Cardiac muscle cell (in vitro differentiated cells and primary cell): ENCODE measurements at regions not wholly inside any gene's neighbourhood (a gene's known extent, or its start where the extent isn't known, plus 50 kb on each side); places are given as distances from the start of the nearest gene placed in this dataset.
A peak's percentile ranks its signal among the peaks of the same experiment; 100 is the strongest.

Experiments
- DNase-seq, 2 donors: peaks; one replicate each; pipeline versions ENCODE4 v3.0.0 to v3.0.0-alpha.2; 2010 to 2017; ENCODE audit warnings: low read depth in 1 of 2, low spot score in 1 of 2
- H3K27ac ChIP-seq: fragments of 200-600 bp; sonication (generic); 2 replicates; pipeline ENCODE4 v1.5.1; 2016
- H3K27me3 ChIP-seq: fragments of 200-600 bp; sonication (generic); 2 replicates; pipeline ENCODE4 v1.6.0; 2016; ENCODE audit warnings: control low read depth
- H3K36me3 ChIP-seq: fragments of 200-600 bp; sonication (generic); 2 replicates; pipeline ENCODE4 v1.5.1; 2016; ENCODE audit warnings: control low read depth
- H3K4me1 ChIP-seq: fragments of 200-600 bp; sonication (generic); 2 replicates; pipeline ENCODE4 v1.8.1; 2017; ENCODE audit warnings: low read depth, mild to moderate bottlenecking, mixed run types
- H3K4me3 ChIP-seq: fragments of 200-600 bp; sonication (generic); 2 replicates; pipeline ENCODE4 v1.5.1; 2016; ENCODE audit warnings: mild to moderate bottlenecking
- H3K9me3 ChIP-seq: fragments of 200-600 bp; sonication (generic); 2 replicates; pipeline ENCODE4 v1.5.1; 2017; ENCODE audit warnings: low read depth, mild to moderate bottlenecking, control low read depth
- TF ChIP-seq, protein P1 (sequence below): IDR thresholded peaks from 2 replicates; pipeline ENCODE4 v1.5.1; 2012; ENCODE audit warnings: low read depth, mild to moderate bottlenecking, low read length

DNA sequence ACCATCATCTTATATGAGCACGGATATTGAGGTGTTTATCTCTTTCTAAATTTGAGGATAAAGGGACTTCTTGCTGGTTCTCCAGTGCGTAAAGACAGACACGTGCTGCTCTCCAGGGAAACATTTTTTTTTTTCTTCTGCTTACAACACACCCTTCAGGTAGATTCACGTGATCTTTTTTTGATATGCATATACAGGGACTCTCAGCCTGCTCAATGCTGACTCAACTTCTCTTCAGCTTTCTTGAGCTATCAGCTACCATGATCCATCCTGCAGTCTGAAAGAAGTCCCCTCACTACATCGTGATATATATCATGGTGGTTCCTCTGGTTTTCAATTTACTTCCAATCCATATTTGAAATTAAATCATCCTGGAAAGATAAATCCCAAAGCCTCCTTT, 87.1 kb upstream of the SLITRK3 start:
- no peaks in the 10 kb centered on the region for H3K9me3 ChIP-seq
- no peaks in the 10 kb centered on the region for H3K4me1 ChIP-seq
- H3K27ac ChIP-seq = no peak overlapping the region
- DNase-seq = no peak
- TF ChIP-seq, protein P1, sequence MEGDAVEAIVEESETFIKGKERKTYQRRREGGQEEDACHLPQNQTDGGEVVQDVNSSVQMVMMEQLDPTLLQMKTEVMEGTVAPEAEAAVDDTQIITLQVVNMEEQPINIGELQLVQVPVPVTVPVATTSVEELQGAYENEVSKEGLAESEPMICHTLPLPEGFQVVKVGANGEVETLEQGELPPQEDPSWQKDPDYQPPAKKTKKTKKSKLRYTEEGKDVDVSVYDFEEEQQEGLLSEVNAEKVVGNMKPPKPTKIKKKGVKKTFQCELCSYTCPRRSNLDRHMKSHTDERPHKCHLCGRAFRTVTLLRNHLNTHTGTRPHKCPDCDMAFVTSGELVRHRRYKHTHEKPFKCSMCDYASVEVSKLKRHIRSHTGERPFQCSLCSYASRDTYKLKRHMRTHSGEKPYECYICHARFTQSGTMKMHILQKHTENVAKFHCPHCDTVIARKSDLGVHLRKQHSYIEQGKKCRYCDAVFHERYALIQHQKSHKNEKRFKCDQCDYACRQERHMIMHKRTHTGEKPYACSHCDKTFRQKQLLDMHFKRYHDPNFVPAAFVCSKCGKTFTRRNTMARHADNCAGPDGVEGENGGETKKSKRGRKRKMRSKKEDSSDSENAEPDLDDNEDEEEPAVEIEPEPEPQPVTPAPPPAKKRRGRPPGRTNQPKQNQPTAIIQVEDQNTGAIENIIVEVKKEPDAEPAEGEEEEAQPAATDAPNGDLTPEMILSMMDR = no peak
- H3K36me3 ChIP-seq = no peaks in the 10 kb centered on the region
- H3K27me3 ChIP-seq = no peaks in the 10 kb centered on the region
- no peak overlapping the region for H3K4me3 ChIP-seq

DNA sequence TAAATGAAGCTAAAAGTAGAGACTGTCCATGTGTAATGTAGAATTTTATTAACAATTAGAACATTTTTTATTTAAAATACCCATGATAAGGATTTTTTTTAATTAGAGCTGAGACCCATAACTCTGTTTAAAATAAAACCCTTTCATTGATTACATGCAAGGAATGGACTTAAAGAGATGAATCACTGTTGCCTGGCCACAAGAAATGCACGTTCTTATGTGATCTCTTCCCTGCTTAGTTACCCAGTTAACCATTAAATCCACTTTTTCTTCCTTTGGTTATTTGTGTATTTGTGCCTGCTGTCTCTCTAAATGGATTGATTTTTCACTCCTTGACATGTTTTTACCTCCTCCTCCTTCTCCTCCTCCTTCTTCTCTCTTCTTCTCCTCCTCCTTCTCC, 83.3 kb upstream of the SLITRK3 start:
- TF ChIP-seq, protein P1 = no peak
- Histone ChIP-seq H3K27ac (no peak overlapping the region), H3K4me3 (no peak overlapping the region), H3K27me3 (no peaks in the 10 kb centered on the region), H3K36me3 (no peaks in the 10 kb centered on the region), H3K4me1 (no peaks in the 10 kb centered on the region), H3K9me3 (no peaks in the 10 kb centered on the region)
- DNase-seq = no peak

DNA sequence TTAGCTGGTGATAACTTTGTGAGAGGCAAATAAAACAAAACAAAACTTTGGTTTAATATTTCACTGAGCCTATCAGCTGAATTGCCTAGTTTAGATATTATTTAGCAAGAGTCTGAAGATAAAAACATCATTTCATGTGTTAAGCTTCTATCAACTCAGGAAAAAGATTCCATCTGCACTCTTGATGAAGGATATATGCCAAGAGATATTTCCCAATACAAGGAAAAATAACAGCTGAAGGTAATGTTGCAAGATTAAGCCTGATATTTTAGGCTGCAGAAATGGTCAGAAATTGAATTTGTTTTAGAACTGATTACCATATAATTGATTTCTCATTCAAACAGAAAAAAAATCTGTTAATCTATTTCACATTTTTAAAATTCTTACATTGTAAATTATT, 77.2 kb upstream of the SLITRK3 start:
- H3K9me3 ChIP-seq = no peaks in the 10 kb centered on the region
- no peak for DNase-seq

DNA sequence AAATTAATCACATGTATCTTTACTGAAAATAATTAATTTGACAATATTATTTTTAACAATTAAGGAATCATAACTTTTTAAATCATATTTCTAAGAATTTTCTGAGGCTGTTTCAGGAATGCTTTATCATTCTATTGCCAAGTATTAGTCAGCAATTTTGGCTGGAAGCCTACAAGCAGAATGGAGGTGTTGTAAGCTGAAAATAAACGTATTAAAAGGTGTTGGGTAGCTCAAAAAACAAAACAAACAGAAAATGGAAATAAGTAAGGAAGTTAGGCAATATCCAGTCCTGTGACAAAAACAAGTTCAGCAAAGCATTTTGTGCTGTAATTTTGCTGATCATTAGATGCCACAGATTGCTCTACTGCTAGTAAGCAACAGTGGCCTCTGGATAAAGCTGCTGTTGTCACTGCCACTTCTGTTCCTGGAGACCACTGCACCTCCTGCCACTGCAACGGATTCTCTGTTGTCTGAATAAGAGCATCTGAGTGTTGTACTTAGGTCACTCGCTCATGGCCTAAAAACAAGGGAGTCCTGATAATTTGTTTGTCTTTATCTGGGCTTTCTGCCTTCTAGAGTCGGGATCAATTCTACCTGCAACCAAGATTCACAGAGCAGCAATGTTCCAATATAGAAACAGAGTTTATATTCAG, 63.5 kb upstream of the SLITRK3 start:
- H3K4me1 ChIP-seq = no peaks in the 10 kb centered on the region
- H3K27me3 ChIP-seq = no peaks in the 10 kb centered on the region
- H3K36me3 ChIP-seq = no peaks in the 10 kb centered on the region
- H3K27ac ChIP-seq = no peak overlapping the region
- DNase-seq = peak in 1 of 2 donors; percentile 60
- H3K4me3 ChIP-seq = no peak overlapping the region
- no peaks in the 10 kb centered on the region for H3K9me3 ChIP-seq
- TF ChIP-seq, protein P1 = no peak

More for the DNA sequence above, 77.2 kb upstream of the SLITRK3 start:
- Histone ChIP-seq H3K36me3 (no peaks in the 10 kb centered on the region), H3K4me3 (no peak overlapping the region), H3K4me1 (no peaks in the 10 kb centered on the region), H3K27ac (no peak overlapping the region), H3K27me3 (no peaks in the 10 kb centered on the region)
- TF ChIP-seq, protein P1 = no peak

DNA sequence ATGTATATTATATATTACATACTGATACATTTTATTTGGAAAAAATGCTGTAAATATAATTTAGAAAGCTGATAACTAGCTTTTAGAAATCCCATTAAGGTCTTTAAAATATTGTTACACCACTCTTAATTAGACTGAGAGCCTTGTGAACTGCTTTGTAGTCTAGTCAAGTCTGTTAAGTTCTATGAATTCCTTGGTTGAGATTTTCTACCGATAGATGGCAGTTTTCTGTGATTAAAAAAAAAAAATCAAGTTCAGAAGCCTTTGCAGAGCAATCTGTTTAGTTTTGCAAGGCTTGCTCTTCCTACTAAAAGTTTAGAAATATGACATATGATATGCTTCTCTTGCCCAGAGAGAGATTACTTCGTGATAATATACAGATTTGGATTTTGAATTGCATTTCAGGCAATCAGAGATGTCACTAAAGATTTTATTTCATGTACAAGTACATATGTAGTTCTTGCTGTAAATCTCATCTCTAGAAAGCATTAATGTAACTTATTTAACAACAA, 60.4 kb upstream of the SLITRK3 start:
- DNase-seq = no peak
- Histone ChIP-seq H3K27me3 (no peaks in the 10 kb centered on the region), H3K4me3 (no peak overlapping the region), H3K27ac (no peak overlapping the region), H3K9me3 (no peaks in the 10 kb centered on the region), H3K4me1 (no peaks in the 10 kb centered on the region), H3K36me3 (no peaks in the 10 kb centered on the region)
- TF ChIP-seq, protein P1 = no peak
